ENCODE measurements at regions not wholly inside any gene's neighbourhood (a gene's known extent, or its start where the extent isn't known, plus 50 kb on each side); places are given as distances from the start of the nearest gene placed in this dataset.

GRCh38 chr16:59886021-59886420 is 1151.9 kb upstream of the GOT2 start (continued):
- TF ChIP-seq SIN3A (IDR thresholded peaks at IDR 0.05; ENCODE audit: borderline replicate concordance, low read depth, low read length) = no peak
- no peak for TF ChIP-seq ELF1 (IDR thresholded peaks at IDR 0.05)

GRCh38 chr16:59881376-59881775 is 1147.3 kb upstream of the GOT2 start:
- Histone ChIP-seq H3K36me3 (replicated peaks in 1 of 2; ENCODE audit: control insufficient read depth in 1 of 2, insufficient read depth in 2 of 2, low read length in 1 of 2) (no peaks in the 10 kb centered on the region), H3K9me3 (no peaks in the 10 kb centered on the region), H3K9ac (no peak overlapping the region), H3K27me3 (ENCODE audit: insufficient read depth) (no peaks in the 10 kb centered on the region), H3K4me1 (ENCODE audit: control insufficient read depth in 1 of 2, insufficient read depth in 2 of 2, low read depth in 1 of 2, low read length in 1 of 2) (no peaks in the 10 kb centered on the region), H3K79me2 (ENCODE audit: insufficient read depth) (no peaks in the 10 kb centered on the region), H2AFZ (ENCODE audit: low read depth) (no peak overlapping the region), H3F3A (replicated peaks; ENCODE audit: insufficient read depth) (no peaks in the 10 kb centered on the region), H3K27ac (ENCODE audit: low read depth in 2 of 2, low read length in 1 of 2) (no peak overlapping the region), H3K4me3 (ENCODE audit: low read depth in 2 of 2, low read length in 1 of 2) (no peak overlapping the region), H3K9me2 (no peaks in the 10 kb centered on the region; the same call in 1 of the 2 replicates), H3K4me2 (no peak overlapping the region), H4K20me1 (ENCODE audit: insufficient read depth) (no peaks in the 10 kb centered on the region)
- no peak for TF ChIP-seq TCF12 (IDR thresholded peaks at IDR 0.05)
- no peak for TF ChIP-seq CTCF (IDR thresholded peaks at IDR 0.05)
- TF ChIP-seq TEAD4 (IDR thresholded peaks at IDR 0.05; ENCODE audit: borderline replicate concordance, insufficient read depth) = no peak
- no peak for TF ChIP-seq RAD21 (IDR thresholded peaks at IDR 0.05; ENCODE audit: low read length)
- no peak for TF ChIP-seq RXRA (IDR thresholded peaks at IDR 0.05; ENCODE audit: borderline replicate concordance, low read depth)
- no peak for TF ChIP-seq MEF2A (IDR thresholded peaks at IDR 0.05; ENCODE audit: borderline replicate concordance, low read depth)
- no peak for TF ChIP-seq FOXM1 (IDR thresholded peaks at IDR 0.05; ENCODE audit: low read depth)
- TF ChIP-seq POLR2AphosphoS5 (IDR thresholded peaks at IDR 0.05; ENCODE audit: low read depth, low read length) = no peak
- no peak for TF ChIP-seq EZH2phosphoT487 (IDR thresholded peaks at IDR 0.05; ENCODE audit: borderline replicate concordance, low read depth)
- CTCF ChIA-PET = no interaction called here
- WGBS (ENCODE audit: low lambda C conversion rate) = 32% methylated on average over 3 of the region's 3 CpGs
- POLR2A ChIA-PET = no interaction called here
- DNase-seq = no peak

GRCh38 chr16:59880611-59881010 is 1146.5 kb upstream of the GOT2 start:
- H3K27ac ChIP-seq (ENCODE audit: low read depth in 2 of 2, low read length in 1 of 2) = no peak overlapping the region
- no peak overlapping the region for H3K4me3 ChIP-seq (ENCODE audit: low read depth in 2 of 2, low read length in 1 of 2)
- CTCF ChIA-PET = no interaction called here
- H3K9me3 ChIP-seq = no peaks in the 10 kb centered on the region
- H3F3A ChIP-seq (replicated peaks; ENCODE audit: insufficient read depth) = no peaks in the 10 kb centered on the region
- no peak overlapping the region for H3K9ac ChIP-seq
- H3K36me3 ChIP-seq (replicated peaks in 1 of 2; ENCODE audit: control insufficient read depth in 1 of 2, insufficient read depth in 2 of 2, low read length in 1 of 2) = no peaks in the 10 kb centered on the region
- H2AFZ ChIP-seq (ENCODE audit: low read depth) = no peak overlapping the region
- H3K79me2 ChIP-seq (ENCODE audit: insufficient read depth) = no peaks in the 10 kb centered on the region
- POLR2A ChIA-PET = no interaction called here
- no peaks in the 10 kb centered on the region; the same call in 1 of the 2 replicates for H3K9me2 ChIP-seq
- no peaks in the 10 kb centered on the region for H3K27me3 ChIP-seq (ENCODE audit: insufficient read depth)
- WGBS (ENCODE audit: low lambda C conversion rate) = 4% methylated on average over 1 of the region's 1 CpG
- no peak for DNase-seq
- H4K20me1 ChIP-seq (ENCODE audit: insufficient read depth) = no peaks in the 10 kb centered on the region
- no peaks in the 10 kb centered on the region for H3K4me1 ChIP-seq (ENCODE audit: control insufficient read depth in 1 of 2, insufficient read depth in 2 of 2, low read depth in 1 of 2, low read length in 1 of 2)
- no peak overlapping the region for H3K4me2 ChIP-seq
- TF ChIP-seq MAX (IDR thresholded peaks at IDR 0.05; ENCODE audit: low read depth) (no peak), YY1 (IDR thresholded peaks at IDR 0.05; ENCODE audit: low read depth) (no peak), PBX3 (IDR thresholded peaks at IDR 0.05) (no peak), EP300 (IDR thresholded peaks at IDR 0.05; ENCODE audit: borderline replicate concordance in 1 of 2, low read depth in 1 of 2, low read length in 1 of 2) (no peak), REST (IDR thresholded peaks at IDR 0.05; ENCODE audit: low read depth, low read length) (no peak), GABPA (IDR thresholded peaks at IDR 0.05; ENCODE audit: low read depth) (no peak), RCOR1 (IDR thresholded peaks at IDR 0.05; ENCODE audit: low read length) (no peak), POLR2AphosphoS5 (IDR thresholded peaks at IDR 0.05; ENCODE audit: low read depth, low read length) (no peak), RFX5 (IDR thresholded peaks at IDR 0.05; ENCODE audit: low read length) (no peak), FOXM1 (IDR thresholded peaks at IDR 0.05; ENCODE audit: low read depth) (no peak), MXI1 (IDR thresholded peaks at IDR 0.05; ENCODE audit: low read depth, low read length) (no peak), USF2 (IDR thresholded peaks at IDR 0.05; ENCODE audit: borderline replicate concordance, low read depth, low read length) (no peak)

Measured in SK-N-SH (cell line).